Natural killer cell (primary cell): ENCODE measurements at regions not wholly inside any gene's neighbourhood (a gene's known extent, or its start where the extent isn't known, plus 50 kb on each side); places are given as distances from the start of the nearest gene placed in this dataset.

Experiments used
- ATAC-seq, 3 donors: fragments of 150-1000 bp in 2 of 3; fragments of 200-7000 bp in 1 of 3; cut with Tn5 transposase; 1 replicate in 1 of 3; 2 replicates in 2 of 3; pipeline ENCODE4 v1.10.0; 2021; ENCODE audit warnings: mild to moderate bottlenecking in 2 of 3, moderate library complexity in 2 of 3
- DNase-seq, 2 donors: peaks; one replicate each; pipeline versions ENCODE4 v3.0.0 to v3.0.0-alpha.2; 2013 to 2021; ENCODE audit warnings: mixed read lengths in 1 of 2
- H3K27ac ChIP-seq: one replicate; pipeline ENCODE4 v1.5.1; 2013; ENCODE audit warnings: mild to moderate bottlenecking, low read length
- H3K27me3 ChIP-seq: one replicate; pipeline ENCODE4 v1.6.1; 2013; ENCODE audit warnings: low read length; ENCODE audit not compliant: control insufficient read depth, insufficient read depth
- H3K36me3 ChIP-seq: one replicate; pipeline ENCODE4 v1.6.1; 2013; ENCODE audit warnings: low read length; ENCODE audit not compliant: control insufficient read depth, insufficient read depth
- H3K4me1 ChIP-seq: one replicate; pipeline ENCODE4 v1.6.1; 2013; ENCODE audit warnings: low read length; ENCODE audit not compliant: control insufficient read depth, insufficient read depth
- H3K4me3 ChIP-seq: one replicate; pipeline ENCODE4 v1.5.1; 2013; ENCODE audit warnings: low read length
- H3K9me3 ChIP-seq: one replicate; pipeline ENCODE4 v1.6.1; 2013; ENCODE audit warnings: low read length; ENCODE audit not compliant: control insufficient read depth, insufficient read depth
- H3K27ac Mint-ChIP-seq, 2 donors: one replicate each; pipeline ENCODE4 v1.8.0; 2022; ENCODE audit warnings: mild to moderate bottlenecking in 2 of 2, mixed read lengths in 2 of 2, moderate library complexity in 1 of 2
- H3K27me3 Mint-ChIP-seq, 2 donors: one replicate each; pipeline ENCODE4 v1.8.0; 2022; ENCODE audit warnings: low read depth in 2 of 2, mixed read lengths in 2 of 2
- H3K36me3 Mint-ChIP-seq: one replicate; pipeline ENCODE4 v1.8.0; 2022; ENCODE audit warnings: mixed read lengths
- H3K4me1 Mint-ChIP-seq, 2 donors: one replicate each; pipeline ENCODE4 v1.8.0; 2022; ENCODE audit warnings: mixed read lengths in 2 of 2
- H3K4me3 Mint-ChIP-seq: one replicate; pipeline ENCODE4 v1.8.0; 2022; ENCODE audit warnings: mild to moderate bottlenecking, moderate library complexity, mixed read lengths
- H3K9me3 Mint-ChIP-seq, 2 donors: one replicate each; pipeline ENCODE4 v1.8.0; 2022; ENCODE audit warnings: mixed read lengths in 2 of 2
- WGBS: methylation state at CpG from one replicate; pipeline ENCODE4 v1.1.7; 2013; ENCODE audit warnings: missing lambda C conversion rate; ENCODE audit not compliant: insufficient coverage; 5-methylcytosine and 5-hydroxymethylcytosine counted together
- intact Hi-C: fragments of 100-400 bp; cut with micrococcal nuclease; formaldehyde crosslinking; loops from one replicate; pipeline ENCODE4 v1.14.2; 2022
- TF ChIP-seq, protein P1 (sequence below): fragments of 200-600 bp; IDR thresholded peaks from one replicate; pipeline ENCODE4 v1.8.0; 2022; ENCODE audit warnings: antibody characterized with exemption

DNA sequence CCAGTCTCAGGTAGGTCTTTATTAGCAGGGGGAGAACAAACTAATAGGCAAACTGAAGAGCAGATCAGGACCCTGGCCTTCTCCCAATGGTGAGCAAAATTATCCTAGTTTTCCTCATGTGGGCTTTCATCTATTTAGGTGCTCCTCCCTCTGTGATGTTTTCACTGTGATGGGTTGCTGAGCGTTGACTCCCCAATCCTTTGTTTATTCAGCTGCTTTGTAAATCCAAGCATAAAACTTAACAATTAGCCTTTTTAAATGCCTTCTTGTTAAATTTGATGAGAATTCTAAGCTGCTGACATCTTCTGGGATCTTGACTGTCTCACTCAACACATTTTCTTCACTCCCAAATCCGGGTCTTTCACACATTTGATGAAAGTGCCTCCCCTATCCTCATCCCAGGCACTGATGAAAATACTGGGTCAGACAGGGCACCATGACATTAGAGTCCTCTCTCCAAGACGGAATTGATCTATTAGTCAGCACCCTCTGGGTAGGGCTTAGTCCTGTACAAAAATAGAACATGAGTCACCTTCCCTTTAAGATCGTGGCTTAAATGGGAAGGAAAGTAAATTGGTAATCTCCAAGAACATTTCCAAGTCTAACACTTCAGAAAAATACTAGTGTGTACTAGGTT lies 199.3 kb upstream of the ISX start:
- Histone ChIP-seq H3K4me1 (no peaks in the 10 kb centered on the region), H3K9me3 (no peaks in the 10 kb centered on the region), H3K27me3 (no peaks in the 10 kb centered on the region), H3K36me3 (no peaks in the 10 kb centered on the region), H3K27ac (no peak overlapping the region), H3K4me3 (no peak overlapping the region)
- no peak overlapping the region for H3K4me3 Mint-ChIP-seq
- ATAC-seq = no peak
- H3K4me1 Mint-ChIP-seq = peaks cover 6 to 7% of the 10 kb centered on the region in 2 donors
- H3K27ac Mint-ChIP-seq = no peak overlapping the region
- no peaks in the 10 kb centered on the region for H3K36me3 Mint-ChIP-seq
- peaks cover 0 to 3% of the 10 kb centered on the region in 2 donors for H3K27me3 Mint-ChIP-seq
- WGBS = 70% methylated on average over 2 of the region's 4 CpGs
- DNase-seq = no peak
- TF ChIP-seq, protein P1, sequence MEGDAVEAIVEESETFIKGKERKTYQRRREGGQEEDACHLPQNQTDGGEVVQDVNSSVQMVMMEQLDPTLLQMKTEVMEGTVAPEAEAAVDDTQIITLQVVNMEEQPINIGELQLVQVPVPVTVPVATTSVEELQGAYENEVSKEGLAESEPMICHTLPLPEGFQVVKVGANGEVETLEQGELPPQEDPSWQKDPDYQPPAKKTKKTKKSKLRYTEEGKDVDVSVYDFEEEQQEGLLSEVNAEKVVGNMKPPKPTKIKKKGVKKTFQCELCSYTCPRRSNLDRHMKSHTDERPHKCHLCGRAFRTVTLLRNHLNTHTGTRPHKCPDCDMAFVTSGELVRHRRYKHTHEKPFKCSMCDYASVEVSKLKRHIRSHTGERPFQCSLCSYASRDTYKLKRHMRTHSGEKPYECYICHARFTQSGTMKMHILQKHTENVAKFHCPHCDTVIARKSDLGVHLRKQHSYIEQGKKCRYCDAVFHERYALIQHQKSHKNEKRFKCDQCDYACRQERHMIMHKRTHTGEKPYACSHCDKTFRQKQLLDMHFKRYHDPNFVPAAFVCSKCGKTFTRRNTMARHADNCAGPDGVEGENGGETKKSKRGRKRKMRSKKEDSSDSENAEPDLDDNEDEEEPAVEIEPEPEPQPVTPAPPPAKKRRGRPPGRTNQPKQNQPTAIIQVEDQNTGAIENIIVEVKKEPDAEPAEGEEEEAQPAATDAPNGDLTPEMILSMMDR = no peak
- peaks cover 2% of the 10 kb centered on the region in 2 donors for H3K9me3 Mint-ChIP-seq
- intact Hi-C loops = no loop called here

DNA sequence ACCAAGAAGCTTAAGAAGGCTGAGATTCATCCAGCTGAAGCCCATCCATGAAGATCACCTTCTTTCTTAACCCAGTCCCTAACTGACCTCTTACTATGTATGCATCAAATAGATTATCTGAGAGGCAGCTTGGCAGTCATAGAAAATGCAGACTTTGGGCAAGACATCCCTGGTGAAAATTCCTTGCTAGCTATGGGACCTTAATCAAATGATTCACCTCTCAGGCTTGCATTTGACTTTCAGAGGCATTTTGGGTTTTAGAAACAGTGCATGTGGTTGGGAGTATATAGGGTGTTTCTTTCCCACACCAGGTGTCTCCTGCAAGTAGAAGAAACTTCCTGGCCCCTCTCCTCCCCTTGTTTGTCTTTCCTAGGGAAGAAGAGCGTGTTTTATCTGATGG lies 188.5 kb upstream of the ISX start:
- H3K9me3 ChIP-seq = no peaks in the 10 kb centered on the region
- H3K4me1 ChIP-seq = no peaks in the 10 kb centered on the region
- no peak overlapping the region for H3K4me3 ChIP-seq
- Mint-ChIP-seq H3K36me3 (no peaks in the 10 kb centered on the region), H3K9me3 (no peaks in the 10 kb centered on the region), H3K27ac (no peak overlapping the region), H3K4me1 (no peaks in the 10 kb centered on the region), H3K4me3 (no peak overlapping the region), H3K27me3 (peaks cover 0 to 5% of the 10 kb centered on the region in 2 donors)
- no peak for ATAC-seq
- H3K27me3 ChIP-seq = no peaks in the 10 kb centered on the region
- no peak for DNase-seq
- TF ChIP-seq, protein P1 = no peak
- H3K27ac ChIP-seq = no peak overlapping the region
- 100% methylated on average over 1 of the region's 1 CpG for WGBS
- intact Hi-C loops = no loop called here
- H3K36me3 ChIP-seq = no peaks in the 10 kb centered on the region

DNA sequence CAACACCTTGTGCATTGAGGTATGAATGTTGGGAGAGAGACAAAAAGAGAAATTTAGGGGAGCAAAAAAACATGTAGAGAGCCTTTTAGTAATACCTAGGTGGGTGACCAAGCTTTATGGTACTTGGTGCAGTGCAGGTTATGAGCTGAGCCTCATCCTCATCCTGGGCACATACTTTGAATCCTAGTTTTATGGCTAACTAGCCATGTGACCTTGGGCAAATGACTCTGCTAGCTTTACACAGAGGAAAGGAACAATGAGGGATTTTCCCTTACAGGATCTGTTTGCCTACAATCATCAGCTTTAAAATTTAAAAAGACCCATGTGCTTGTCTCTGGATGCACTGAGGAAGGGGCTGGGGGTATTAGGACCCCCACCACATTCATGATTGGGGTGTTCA lies 187.8 kb upstream of the ISX start:
- Histone ChIP-seq H3K27me3 (no peaks in the 10 kb centered on the region), H3K4me3 (no peak overlapping the region), H3K36me3 (no peaks in the 10 kb centered on the region), H3K4me1 (no peaks in the 10 kb centered on the region), H3K9me3 (no peaks in the 10 kb centered on the region), H3K27ac (no peak overlapping the region)
- Mint-ChIP-seq H3K4me3 (no peak overlapping the region), H3K27ac (no peak overlapping the region), H3K27me3 (peaks cover 0 to 5% of the 10 kb centered on the region in 2 donors), H3K4me1 (no peaks in the 10 kb centered on the region), H3K9me3 (no peaks in the 10 kb centered on the region), H3K36me3 (no peaks in the 10 kb centered on the region)
- TF ChIP-seq, protein P1 = no peak
- ATAC-seq = no peak
- DNase-seq = no peak
- intact Hi-C loops = no loop called here

DNA sequence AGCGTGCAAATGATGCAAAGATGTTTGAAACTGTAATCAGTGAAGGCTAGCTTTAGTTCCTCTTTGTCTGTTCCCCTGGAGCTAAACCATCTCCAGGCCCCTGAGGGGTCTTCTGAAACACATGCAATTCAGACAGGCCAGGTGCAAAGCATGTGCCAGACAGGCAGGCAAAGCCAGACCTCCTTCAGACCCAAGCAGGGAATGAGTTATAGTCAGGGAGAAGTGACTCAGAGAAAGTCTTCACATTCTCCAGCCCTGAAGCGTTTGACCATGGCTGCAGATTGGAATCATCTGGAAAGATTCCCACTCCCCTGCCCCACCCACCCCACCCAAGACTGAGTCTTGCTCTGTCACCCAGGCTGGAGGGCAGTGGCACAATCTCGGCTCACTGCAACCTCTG lies 187.0 kb upstream of the ISX start:
- Histone ChIP-seq H3K4me3 (no peak overlapping the region), H3K27ac (no peak overlapping the region), H3K27me3 (no peaks in the 10 kb centered on the region), H3K36me3 (no peaks in the 10 kb centered on the region), H3K4me1 (no peaks in the 10 kb centered on the region), H3K9me3 (no peaks in the 10 kb centered on the region)
- 84% methylated on average over 3 of the region's 3 CpGs for WGBS
- TF ChIP-seq, protein P1 = no peak
- Mint-ChIP-seq H3K36me3 (no peaks in the 10 kb centered on the region), H3K4me1 (no peaks in the 10 kb centered on the region), H3K9me3 (no peaks in the 10 kb centered on the region), H3K27ac (no peak overlapping the region), H3K4me3 (no peak overlapping the region), H3K27me3 (peaks cover 4 to 5% of the 10 kb centered on the region in 2 donors)
- no peak for DNase-seq
- intact Hi-C loops = no loop called here
- no peak for ATAC-seq
